Hepatocyte (in vitro differentiated cells): ENCODE measurements at regions not wholly inside any gene's neighbourhood (a gene's known extent, or its start where the extent isn't known, plus 50 kb on each side); places are given as distances from the start of the nearest gene placed in this dataset.

Source experiments
- CTCF ChIP-seq: fragments of 200-600 bp; sonication (generic); IDR thresholded peaks from 2 replicates; pipeline ENCODE4 v1.5.1; 2016; ENCODE audit warnings: antibody characterized with exemption, mild to moderate bottlenecking; ENCODE audit not compliant: poor library complexity
- EZH2 ChIP-seq: fragments of 200-600 bp; sonication (generic); IDR thresholded peaks from 2 replicates; pipeline ENCODE4 v1.6.1; 2016; ENCODE audit warnings: antibody characterized with exemption, mild to moderate bottlenecking, borderline replicate concordance
- EZH2phosphoT487 ChIP-seq: fragments of 200-600 bp; sonication (generic); IDR thresholded peaks from one replicate; pipeline ENCODE4 v1.6.1; 2018; ENCODE audit warnings: antibody characterized with exemption, mild to moderate bottlenecking, low read depth, moderate library complexity; ENCODE audit not compliant: unreplicated experiment, severe bottlenecking

GRCh38 chr5:135108569-135108968 lies 74.5 kb upstream of the PITX1 start:
- TF ChIP-seq CTCF (no peak), EZH2 (no peak), EZH2phosphoT487 (no peak)
